ENCODE measurements at regions not wholly inside any gene's neighbourhood (a gene's known extent, or its start where the extent isn't known, plus 50 kb on each side); places are given as distances from the start of the nearest gene placed in this dataset.

DNA sequence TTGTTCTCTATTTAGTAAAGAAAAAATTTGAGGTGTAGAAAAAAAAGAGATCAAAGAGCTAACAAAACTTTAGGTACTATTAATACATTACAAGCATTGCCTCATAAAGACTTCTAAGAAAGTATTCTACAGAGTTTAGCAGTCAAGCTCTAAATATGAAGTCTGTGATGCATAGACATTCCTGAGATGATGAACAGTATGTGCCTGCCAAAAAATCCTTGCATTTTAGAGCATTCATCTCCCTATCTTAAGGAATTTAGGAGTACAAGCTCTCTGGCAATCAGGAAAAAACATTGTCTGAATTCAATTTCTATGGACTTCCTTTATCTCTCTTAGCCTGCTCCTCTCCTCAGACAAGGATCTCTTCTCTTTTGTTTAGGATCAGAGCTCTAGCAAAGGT lies 202.6 kb upstream of the LRFN5 start:
- DNase-seq (ENCODE audit: low read depth in 3 of 3) = no peak

DNA sequence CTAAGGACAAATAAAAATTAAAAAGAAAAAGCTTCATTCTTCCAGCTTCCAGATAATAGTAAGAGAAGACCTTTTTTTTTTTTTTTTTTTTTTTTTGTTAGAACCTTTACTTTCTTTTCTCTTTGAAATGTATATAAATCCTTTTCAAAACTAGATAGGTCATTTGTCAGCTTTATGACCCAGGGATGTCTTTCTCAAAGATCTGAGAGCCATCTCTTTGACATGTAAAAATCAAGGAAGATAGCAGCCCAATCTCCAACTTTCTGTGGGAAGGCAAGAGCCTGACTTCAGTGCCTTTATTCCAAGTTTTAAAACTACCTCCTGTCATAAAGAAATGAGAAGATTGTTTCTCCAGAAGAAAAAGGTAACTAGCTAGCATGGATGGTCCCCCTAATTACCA lies 203.3 kb upstream of the LRFN5 start:
- no peak for DNase-seq (ENCODE audit: low read depth in 3 of 3)

DNA sequence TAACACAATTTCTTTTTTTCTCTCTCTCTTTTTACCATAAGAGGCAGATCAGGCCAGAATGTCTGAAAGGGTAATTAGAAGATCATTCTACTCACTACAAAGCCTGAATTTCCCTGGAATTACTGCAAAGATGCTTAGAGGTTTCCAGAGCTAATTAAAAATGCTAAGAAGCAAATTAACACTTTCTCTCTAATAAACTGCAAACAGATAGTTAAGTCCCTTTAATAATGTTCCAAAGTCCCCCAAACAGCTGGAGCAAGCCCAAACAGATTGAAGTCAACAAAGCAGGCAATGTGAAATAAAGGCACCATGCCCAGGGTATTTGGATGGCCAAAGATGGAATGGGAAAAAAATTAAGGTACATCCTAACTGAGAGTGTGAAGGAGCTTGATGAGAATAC lies 208.8 kb upstream of the LRFN5 start:
- no peak for DNase-seq (ENCODE audit: low read depth in 3 of 3)

DNA sequence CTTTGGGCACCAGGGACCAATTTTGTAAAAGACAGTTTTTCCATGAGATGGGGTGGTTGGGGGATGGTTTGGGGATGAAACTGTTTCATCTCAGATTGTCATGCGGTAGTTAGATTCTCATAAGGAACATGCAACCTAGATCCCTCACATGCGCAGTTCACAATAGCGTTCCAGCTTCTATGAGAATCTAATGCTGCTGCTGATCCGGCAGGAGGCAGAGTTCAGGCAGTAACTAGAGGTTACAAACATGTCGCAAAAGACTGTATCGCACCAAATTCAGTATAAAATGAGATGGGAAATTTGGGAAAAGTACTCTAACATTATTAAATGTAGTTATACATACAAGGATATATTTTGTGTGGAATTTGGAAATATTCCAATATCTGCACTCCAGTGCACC lies 213.2 kb upstream of the LRFN5 start:
- no peak for DNase-seq (ENCODE audit: low read depth in 3 of 3)

DNA sequence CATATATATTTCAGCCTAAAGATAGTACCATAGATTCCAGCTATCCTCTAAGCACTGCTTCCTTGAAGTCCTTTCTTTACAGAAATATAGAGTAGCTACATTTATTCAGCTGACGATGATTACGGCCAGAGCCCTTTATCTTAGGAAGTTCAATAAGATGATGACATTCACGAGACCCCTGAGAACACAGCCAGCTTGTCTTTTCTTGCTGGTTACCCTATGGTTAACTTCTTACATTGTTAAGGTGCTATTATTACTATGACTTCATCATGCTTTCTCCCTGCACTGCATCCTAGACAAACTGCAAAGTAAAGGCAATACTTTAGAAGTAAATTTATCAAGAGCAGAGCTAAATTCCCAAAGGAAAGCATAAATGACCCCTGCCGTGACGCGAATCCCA lies 214.4 kb upstream of the LRFN5 start:
- DNase-seq (ENCODE audit: low read depth in 3 of 3) = no peak

DNA sequence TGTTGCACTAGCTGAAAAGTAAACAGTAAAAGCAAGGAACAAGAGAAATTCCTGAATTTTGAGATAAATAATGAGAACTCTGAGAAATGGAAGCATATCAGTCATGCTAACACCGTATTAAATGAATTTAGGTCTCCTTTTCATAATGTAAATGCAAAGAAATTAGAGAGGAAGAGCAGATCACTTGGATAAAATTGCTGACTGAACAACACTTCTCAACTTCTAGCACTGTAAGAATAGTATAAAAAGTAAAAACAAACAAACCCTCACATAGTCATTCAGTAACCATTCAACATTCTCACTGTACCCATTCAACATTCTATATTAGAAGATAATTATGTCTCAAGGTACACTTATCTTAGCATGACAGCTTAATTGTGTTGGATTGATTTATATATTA lies 217.3 kb upstream of the LRFN5 start:
- no peak for DNase-seq (ENCODE audit: low read depth in 3 of 3)

DNA sequence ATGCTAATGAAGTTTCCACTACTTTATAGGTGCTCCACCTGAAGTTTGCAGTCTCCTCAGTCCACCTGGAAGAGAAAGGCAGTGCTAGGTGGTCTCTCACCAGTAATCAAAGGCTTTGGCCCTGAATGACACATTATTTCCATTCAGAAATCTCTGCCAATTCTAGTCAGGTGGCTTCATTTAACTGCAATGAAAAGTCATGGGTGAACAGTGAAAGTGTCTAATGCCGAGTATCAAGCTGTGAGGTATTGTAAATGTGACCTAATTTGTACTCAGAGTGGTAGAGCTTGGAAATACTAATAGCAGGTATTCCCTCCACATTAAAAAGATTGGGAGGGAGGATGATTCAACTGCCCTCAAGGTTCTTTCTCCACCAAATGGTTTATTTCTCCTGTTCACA lies 220.9 kb upstream of the LRFN5 start:
- no peak for DNase-seq (ENCODE audit: low read depth in 3 of 3)

DNA sequence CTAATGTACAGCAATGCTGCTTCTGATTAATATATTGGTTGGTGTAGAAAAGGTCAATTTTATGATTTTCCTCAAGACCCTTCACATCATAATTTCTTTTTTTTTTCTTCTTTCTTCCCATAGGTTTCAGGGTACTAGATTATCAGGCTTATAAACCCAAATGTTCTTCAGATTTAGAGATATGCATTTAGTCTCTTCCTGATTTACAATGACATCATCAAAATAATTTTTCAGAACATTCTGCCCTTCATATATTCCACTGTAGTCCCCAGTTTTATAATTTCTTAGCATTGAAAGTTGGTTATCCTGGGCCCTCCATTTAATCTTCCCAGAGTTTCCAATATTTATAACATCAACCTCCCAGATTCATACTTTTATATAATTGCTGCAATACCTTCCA lies 226.7 kb upstream of the LRFN5 start:
- DNase-seq (ENCODE audit: low read depth in 3 of 3) = no peak

DNA sequence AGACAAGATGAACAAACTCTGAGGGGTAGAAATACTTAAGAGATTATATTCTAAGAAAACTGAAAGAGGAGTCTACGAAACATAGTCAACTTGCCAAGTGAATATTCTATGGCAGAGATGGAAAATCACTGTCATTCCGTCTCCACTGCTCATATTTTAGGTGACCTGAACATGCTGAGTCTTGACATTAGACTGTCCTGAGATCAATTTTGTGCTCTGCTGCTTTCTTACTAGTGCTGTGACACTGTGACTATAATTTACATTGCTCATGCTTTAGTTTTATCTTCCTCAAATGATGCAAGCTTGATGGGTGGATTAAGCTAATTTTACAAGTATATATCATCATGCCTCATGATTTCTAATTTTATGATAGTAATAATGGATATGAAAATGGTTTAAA lies 228.2 kb upstream of the LRFN5 start:
- DNase-seq (ENCODE audit: low read depth in 3 of 3) = no peak

DNA sequence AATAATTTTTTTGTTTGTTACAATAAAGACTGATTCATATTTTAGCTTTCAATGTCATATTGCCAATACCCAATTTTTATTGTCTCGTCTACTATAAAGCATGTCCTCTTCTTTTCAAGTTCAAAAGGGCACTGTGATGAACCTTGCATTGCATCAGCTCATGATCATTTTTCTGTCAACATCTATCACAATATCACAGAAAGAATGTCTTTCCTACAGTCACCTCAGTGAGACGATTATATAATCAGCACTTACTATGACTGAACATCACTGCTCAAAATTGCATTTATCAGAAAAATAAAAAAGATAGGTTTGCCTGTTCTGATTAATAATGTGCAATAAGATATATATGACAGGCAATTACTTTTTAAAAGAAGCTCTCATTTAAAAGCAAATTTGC lies 228.7 kb upstream of the LRFN5 start:
- no peak for DNase-seq (ENCODE audit: low read depth in 3 of 3)

DNA sequence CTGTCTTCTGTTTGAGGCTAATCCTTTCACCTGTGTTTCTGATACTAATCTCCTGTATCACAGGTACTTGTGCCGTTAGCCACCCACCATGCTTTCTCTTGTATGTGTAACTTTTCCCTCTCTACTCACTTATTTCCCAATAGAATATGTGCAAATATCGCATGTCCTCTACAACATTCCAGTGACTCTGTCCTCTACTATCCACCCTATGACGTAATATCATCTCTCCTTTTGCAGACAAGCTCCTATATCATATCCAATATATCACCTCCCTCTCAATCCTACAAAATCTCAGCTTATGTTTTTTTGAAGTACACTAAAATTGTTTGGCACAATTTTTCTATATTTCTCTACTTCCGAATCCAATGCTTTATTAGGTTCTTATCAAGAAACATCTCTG lies 232.6 kb upstream of the LRFN5 start:
- no peak for DNase-seq (ENCODE audit: low read depth in 3 of 3)

DNA sequence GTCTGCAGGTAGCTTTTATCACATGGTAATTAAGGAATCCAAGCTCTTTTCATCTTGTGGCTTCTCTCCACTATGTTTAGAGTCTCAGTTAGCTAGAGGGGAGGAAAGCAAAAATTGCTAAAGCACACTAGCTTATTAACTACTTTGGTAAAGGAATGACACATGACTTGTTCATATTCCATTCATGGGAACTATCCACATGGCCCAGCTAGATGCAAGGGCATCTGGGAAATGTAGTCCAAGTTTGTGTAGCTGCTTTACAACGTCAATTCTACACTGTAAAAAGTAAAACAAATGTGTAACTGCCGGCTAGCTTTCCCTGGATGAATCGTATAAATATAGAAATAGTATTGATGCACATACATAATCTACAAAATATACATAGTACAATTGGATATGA lies 244.5 kb upstream of the LRFN5 start:
- no peak for DNase-seq (ENCODE audit: low read depth in 3 of 3)

DNA sequence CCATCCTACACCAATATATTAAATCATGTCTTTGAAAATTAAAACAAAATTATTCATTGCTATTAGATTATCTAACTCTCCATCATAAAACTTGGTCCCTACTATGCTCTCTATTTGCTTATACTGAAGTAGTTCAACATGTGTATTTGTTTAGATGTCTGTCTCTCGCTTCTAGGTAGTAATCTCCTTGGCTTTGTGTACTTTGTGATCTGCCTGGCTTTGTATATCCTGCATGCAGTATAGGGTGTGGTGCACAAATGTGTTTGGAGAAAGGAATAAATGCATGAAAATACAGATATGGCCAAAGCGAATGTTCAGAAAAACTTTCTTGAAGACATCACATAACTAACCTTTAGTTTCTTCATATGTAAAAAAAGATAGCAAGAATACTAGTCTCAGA lies 246.6 kb upstream of the LRFN5 start:
- DNase-seq (ENCODE audit: low read depth in 3 of 3) = no peak

DNA sequence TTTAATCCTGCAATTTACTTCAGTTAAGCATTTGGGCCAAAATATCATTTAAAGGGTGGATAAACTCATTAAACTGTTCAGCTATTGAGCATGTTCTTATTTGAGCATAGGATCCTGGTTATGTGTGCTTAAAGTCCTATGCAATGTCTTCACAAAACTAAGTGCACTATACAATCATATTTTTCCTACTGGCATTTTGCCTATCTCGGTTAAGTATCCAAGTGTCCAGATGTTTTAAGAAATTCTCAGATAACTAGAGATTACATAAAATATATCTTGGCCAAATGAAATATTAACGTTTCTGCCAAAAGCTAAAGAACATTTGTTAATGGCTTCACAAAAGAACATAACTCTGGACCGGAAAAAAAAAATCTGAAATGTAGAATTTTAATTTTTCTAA lies 250.8 kb upstream of the LRFN5 start:
- no peak for DNase-seq (ENCODE audit: low read depth in 3 of 3)

DNA sequence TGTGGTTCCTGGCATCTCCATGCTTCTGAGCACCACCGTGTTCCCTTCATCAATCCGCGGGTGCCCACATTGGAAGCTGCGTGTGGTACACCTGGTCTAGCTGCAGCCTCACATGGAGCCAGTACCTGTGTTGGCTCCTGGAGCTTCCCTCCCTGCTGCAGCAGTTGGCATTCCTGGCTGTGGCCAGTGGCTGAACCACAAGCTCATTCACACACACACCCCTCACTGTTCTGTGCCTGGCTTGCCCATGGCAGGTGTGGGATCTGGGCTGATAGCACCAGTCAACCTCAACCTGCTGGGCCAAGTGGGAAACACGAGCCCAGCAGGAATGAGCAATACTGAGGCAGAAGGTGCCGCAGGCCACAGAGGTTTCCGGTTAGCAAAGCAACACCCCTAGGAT lies 256.2 kb upstream of the LRFN5 start:
- DNase-seq (ENCODE audit: low read depth in 3 of 3) = no peak

DNA sequence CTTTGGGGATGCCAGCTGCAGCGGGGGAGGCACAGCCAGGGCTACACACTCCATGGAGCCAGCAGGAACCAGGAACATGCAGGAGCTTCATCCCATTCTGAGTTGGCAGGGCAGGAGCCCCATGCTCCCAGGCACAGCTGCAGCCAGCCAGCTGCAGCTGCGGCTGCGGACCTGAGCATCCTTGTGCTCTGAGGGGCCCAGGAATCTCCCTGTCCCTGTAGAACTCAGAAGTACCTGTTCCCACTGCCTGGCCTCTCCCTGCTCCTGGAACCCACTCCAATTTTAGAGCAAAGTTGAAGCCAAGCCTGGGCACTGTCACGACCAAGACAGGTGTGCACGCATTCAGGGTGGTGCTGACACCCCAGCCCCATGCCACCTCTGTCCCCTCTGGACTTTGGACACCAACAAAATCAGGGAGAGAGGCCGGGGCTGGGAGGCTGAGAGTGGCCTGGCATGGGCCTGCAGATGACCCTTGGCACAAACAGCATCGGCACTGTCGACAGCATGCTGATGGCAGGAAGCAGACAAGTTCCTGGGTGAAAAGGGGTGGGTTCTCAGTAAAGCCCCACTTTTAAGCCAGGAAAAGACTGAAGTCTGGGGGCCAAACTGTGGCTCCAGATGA lies 257.3 kb upstream of the LRFN5 start:
- no peak for DNase-seq (ENCODE audit: low read depth in 3 of 3)

DNA sequence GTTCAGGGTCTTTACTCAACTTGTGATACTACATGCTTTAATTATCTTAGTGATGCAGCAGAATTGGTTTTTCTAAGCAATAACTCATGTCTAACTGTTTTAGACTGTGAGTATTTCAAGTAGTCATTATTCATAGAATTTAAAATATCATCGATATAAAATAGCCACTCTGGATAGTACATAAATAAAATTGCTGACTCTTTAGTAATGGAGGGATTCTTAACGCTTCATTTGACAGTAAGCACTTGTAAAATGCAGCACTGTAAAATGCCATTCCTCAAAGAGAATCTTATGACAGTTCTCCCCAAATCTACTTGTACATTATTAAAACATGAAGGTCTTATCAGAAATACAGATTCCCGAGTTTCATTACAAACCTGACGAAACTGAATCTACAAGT lies 262.8 kb upstream of the LRFN5 start:
- no peak for DNase-seq (ENCODE audit: low read depth in 3 of 3)

DNA sequence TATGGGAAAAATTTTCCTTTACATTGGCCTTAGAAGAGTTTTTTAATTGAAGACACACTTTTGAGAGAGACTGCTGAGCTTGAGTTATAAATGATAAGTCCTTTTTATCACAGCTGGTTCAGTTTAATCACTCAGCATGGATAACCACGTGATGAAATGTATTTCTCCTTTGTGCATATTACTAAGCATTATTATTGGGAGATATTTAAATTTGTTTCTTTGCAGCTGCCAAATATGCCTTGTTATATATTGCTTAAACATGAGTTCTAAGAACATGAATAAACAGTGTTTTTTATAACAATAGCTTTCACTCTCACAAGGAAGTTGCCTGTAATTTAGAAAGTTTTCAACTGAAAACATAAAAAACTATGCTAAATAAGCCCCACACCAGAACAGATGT lies 293.5 kb upstream of the LRFN5 start:
- no peak for DNase-seq (ENCODE audit: low read depth in 3 of 3)

DNA sequence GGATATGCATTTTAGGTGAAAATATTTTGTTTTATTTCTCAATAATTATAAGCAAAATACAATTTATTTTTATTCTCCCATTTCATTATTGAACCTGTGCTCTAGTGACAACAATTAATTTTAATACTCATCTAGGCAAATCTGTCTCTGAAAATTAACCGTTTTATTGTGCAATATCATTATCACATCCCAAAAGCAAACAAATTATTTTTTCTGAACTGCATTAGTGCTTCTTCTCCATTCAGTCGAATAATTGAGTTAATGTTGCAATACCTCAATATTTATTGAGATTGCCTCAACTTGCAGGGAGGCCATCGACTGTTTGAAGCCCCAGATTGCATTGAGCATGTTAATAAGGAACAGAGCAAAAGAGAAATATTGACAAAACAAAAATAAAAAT lies 303.2 kb upstream of the LRFN5 start:
- DNase-seq (ENCODE audit: low read depth in 3 of 3) = no peak

DNA sequence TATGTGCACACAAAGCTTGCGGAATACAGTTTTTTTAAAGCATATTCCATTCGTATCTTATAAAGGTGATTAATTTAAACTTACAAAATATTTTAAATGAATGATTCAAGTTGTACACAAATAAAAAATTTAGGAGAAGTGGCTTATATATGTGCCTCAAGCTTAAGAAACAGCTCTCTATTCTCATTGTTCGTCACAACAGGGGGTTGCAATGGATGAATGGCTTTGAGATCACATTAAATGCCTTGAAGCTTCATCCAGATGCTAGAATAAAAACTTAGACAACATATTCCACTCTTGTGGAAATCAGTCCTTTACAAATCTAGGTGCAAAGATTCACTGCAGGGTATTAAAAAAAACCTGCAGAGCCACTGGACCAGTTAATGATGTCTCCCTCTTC lies 303.9 kb upstream of the LRFN5 start:
- DNase-seq (ENCODE audit: low read depth in 3 of 3) = no peak

DNA sequence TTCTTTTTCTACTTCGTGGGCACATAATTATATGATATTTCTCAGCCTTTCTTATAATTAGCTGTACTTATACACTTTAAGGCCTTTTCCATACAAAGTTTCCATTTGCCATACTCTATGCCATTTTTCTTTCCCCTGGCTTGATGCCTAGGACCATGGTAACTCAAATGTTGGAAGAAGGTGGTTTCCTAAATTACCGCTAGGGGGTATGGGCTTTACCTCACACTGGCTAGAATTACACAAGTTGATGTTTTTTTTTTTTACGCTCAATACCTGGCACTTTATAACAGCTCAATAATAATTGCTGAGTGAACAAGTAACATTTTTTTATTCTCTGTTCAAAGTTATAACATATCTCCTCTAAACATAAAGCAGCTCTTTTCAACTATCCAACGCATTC lies 306.8 kb upstream of the LRFN5 start:
- no peak for DNase-seq (ENCODE audit: low read depth in 3 of 3)

DNA sequence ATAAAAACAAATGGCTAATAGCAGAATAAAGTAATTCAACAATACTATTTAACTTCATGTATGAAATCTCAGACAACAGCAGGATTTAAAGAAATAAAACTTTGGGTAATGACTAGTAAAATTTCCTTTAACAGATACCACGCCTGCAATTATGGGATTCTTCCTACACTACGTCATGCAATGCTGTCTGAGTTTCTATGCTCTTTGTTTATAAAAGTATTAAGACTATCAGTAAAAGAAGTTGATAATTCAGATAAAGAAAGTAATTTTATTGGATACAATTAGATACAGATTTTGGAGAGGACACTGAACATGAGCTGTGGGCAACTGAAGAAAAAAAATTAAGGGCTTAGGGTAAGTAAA lies 308.4 kb upstream of the LRFN5 start:
- DNase-seq (ENCODE audit: low read depth in 3 of 3) = no peak

DNA sequence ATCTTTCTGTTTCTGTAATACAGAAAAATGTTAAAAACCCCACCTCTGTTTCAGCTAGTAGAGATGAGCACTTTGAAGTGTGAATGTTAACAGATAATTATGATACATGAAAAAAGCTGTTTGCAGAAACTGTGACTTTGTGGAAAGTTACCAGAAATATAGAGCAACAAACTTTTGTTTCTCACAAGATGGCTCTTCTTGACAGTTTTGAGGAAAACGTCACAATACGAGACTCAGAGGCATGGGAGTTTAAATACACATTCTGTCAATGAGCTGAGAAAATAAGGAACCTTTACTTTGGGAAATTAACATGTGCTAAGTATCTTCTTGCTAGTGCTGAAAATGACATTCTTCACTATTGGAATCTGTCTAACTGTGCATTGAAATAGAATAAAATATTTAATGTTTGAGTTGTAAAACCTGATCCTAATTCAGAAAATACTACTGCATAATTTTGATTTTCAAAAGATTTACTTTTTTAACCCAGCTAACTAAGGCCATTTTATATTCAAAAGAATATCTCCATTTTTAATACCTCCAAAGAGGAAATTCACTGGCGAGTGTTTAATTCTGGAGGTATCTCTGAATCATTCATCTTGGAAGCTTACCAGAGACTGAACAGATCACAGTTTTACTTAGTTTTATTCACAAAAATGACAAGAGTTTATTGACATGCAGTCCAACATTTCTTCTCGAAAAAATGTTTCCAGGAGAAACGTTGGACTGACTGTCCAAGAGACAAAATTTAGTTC lies 308.9 kb upstream of the LRFN5 start:
- no peak for DNase-seq (ENCODE audit: low read depth in 3 of 3)

DNA sequence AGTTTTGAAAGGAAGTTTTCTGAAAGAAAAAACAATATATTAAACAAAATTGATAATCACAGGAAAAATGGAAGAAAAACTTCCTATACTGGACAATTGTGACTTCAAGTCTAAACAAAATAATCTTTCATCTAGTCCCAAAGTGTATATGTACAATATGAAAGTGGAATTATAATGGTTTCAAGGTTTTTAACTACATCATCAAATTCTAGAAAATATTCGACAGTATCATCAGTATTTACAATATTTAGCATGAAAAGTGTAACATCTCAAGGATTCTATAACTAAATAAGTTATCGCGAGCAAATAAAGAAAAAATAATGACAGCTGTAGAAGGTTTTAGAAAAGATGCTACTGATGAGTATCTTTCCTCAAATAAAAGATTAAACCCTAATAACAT lies 310.9 kb upstream of the LRFN5 start:
- DNase-seq (ENCODE audit: low read depth in 3 of 3) = no peak

Measured in stimulated activated CD4-positive, alpha-beta T cell treated with anti-CD3 and anti-CD28 coated beads, TNF-alpha, amount 100 ng/mL, for 24 hours (primary cell).